Parathyroid adenoma (tissue), 2 donors: ENCODE measurements at regions not wholly inside any gene's neighbourhood (a gene's known extent, or its start where the extent isn't known, plus 50 kb on each side); places are given as distances from the start of the nearest gene placed in this dataset.

Experiments used
- H2AFZ ChIP-seq: fragments of 300-600 bp; sonication (generic); one replicate; pipeline ENCODE4 v1.7.0; 2017; ENCODE audit warnings: antibody characterized with exemption, mild to moderate bottlenecking
- H3K27ac ChIP-seq: fragments of 300-600 bp; sonication (generic); one replicate; pipeline ENCODE4 v1.7.0; 2017
- H3K27me3 ChIP-seq: fragments of 300-600 bp; sonication (generic); one replicate; pipeline ENCODE4 v1.7.0; 2017; ENCODE audit warnings: low read length; ENCODE audit not compliant: control insufficient read depth, insufficient read depth
- H3K36me3 ChIP-seq: fragments of 300-600 bp; sonication (generic); one replicate; pipeline ENCODE4 v1.7.0; 2017; ENCODE audit warnings: low read length; ENCODE audit not compliant: control insufficient read depth, insufficient read depth
- H3K4me1 ChIP-seq: fragments of 300-600 bp; sonication (generic); one replicate; pipeline ENCODE4 v1.7.0; 2017; ENCODE audit warnings: control low read depth
- H3K4me2 ChIP-seq: fragments of 300-600 bp; sonication (generic); one replicate; pipeline ENCODE4 v1.7.0; 2017; ENCODE audit warnings: low read length
- H3K4me3 ChIP-seq: fragments of 300-600 bp; sonication (generic); one replicate; pipeline ENCODE4 v1.7.0; 2017; ENCODE audit warnings: low read depth, low read length
- H3K79me2 ChIP-seq: fragments of 300-600 bp; sonication (generic); one replicate; pipeline ENCODE4 v1.7.0; 2017; ENCODE audit warnings: control low read depth
- H3K9ac ChIP-seq: fragments of 300-600 bp; sonication (generic); one replicate; pipeline ENCODE4 v1.7.0; 2017; ENCODE audit warnings: mild to moderate bottlenecking
- H3K9me3 ChIP-seq: fragments of 300-600 bp; sonication (generic); one replicate; pipeline ENCODE4 v1.7.0; 2017; ENCODE audit warnings: low read length; ENCODE audit not compliant: control insufficient read depth
- CTCF ChIP-seq: fragments of 300-600 bp; sonication (generic); IDR thresholded peaks from one replicate; pipeline ENCODE4 v1.7.0; 2017; ENCODE audit warnings: antibody characterized with exemption, mild to moderate bottlenecking
- donor health status: primary hyperparathyroidism.

GRCh38 chr4:149291463-149291862 is 524.2 kb downstream of the IQCM start:
- H3K4me1 ChIP-seq = peaks cover 1% of the 10 kb centered on the region
- H3K27me3 ChIP-seq = no peaks in the 10 kb centered on the region
- no peaks in the 10 kb centered on the region for H3K36me3 ChIP-seq
- no peak overlapping the region for H3K9ac ChIP-seq
- no peaks in the 10 kb centered on the region for H3K9me3 ChIP-seq
- no peak overlapping the region for H3K27ac ChIP-seq
- H3K4me2 ChIP-seq = peak overlapping the region; percentile 25
- no peak overlapping the region for H2AFZ ChIP-seq
- no peaks in the 10 kb centered on the region for H3K79me2 ChIP-seq
- no peak overlapping the region for H3K4me3 ChIP-seq
- no peak for TF ChIP-seq CTCF

GRCh38 chr4:149280806-149281205 is 534.8 kb downstream of the IQCM start:
- Histone ChIP-seq H3K9me3 (no peaks in the 10 kb centered on the region), H2AFZ (no peak overlapping the region), H3K4me2 (no peak overlapping the region), H3K4me3 (no peak overlapping the region), H3K36me3 (no peaks in the 10 kb centered on the region), H3K27me3 (no peaks in the 10 kb centered on the region), H3K27ac (no peak overlapping the region), H3K4me1 (no peaks in the 10 kb centered on the region), H3K9ac (no peak overlapping the region), H3K79me2 (no peaks in the 10 kb centered on the region)
- no peak for TF ChIP-seq CTCF

GRCh38 chr4:149279776-149280175 is 535.9 kb downstream of the IQCM start:
- H3K4me2 ChIP-seq = no peak overlapping the region
- no peak overlapping the region for H3K9ac ChIP-seq
- H3K4me3 ChIP-seq = no peak overlapping the region
- no peak for TF ChIP-seq CTCF
- no peaks in the 10 kb centered on the region for H3K4me1 ChIP-seq
- H3K9me3 ChIP-seq = no peaks in the 10 kb centered on the region
- no peaks in the 10 kb centered on the region for H3K27me3 ChIP-seq
- H3K79me2 ChIP-seq = no peaks in the 10 kb centered on the region
- H3K36me3 ChIP-seq = no peaks in the 10 kb centered on the region
- H3K27ac ChIP-seq = no peak overlapping the region
- no peak overlapping the region for H2AFZ ChIP-seq

GRCh38 chr4:149279331-149279730 is 536.3 kb downstream of the IQCM start:
- no peak for TF ChIP-seq CTCF
- H3K79me2 ChIP-seq = no peaks in the 10 kb centered on the region
- no peak overlapping the region for H3K4me2 ChIP-seq
- no peaks in the 10 kb centered on the region for H3K36me3 ChIP-seq
- no peaks in the 10 kb centered on the region for H3K27me3 ChIP-seq
- no peaks in the 10 kb centered on the region for H3K4me1 ChIP-seq
- H3K27ac ChIP-seq = no peak overlapping the region
- H3K9ac ChIP-seq = no peak overlapping the region
- no peaks in the 10 kb centered on the region for H3K9me3 ChIP-seq
- no peak overlapping the region for H2AFZ ChIP-seq
- no peak overlapping the region for H3K4me3 ChIP-seq

- TF ChIP-seq CTCF = no peak
- H3K9me3 ChIP-seq = no peaks in the 10 kb centered on the region
Observed at GRCh38 chr4:149277705-149278104, 537.9 kb downstream of the IQCM start.

More at GRCh38 chr4:149277705-149278104, 537.9 kb downstream of the IQCM start:
- no peak overlapping the region for H3K4me3 ChIP-seq
- H3K4me2 ChIP-seq = no peak overlapping the region
- no peak overlapping the region for H3K27ac ChIP-seq
- no peaks in the 10 kb centered on the region for H3K27me3 ChIP-seq
- no peaks in the 10 kb centered on the region for H3K79me2 ChIP-seq
- no peaks in the 10 kb centered on the region for H3K36me3 ChIP-seq
- no peak overlapping the region for H3K9ac ChIP-seq
- no peak overlapping the region for H2AFZ ChIP-seq
- H3K4me1 ChIP-seq = no peaks in the 10 kb centered on the region
